GM12891 (cell line): ENCODE measurements at regions not wholly inside any gene's neighbourhood (a gene's known extent, or its start where the extent isn't known, plus 50 kb on each side); places are given as distances from the start of the nearest gene placed in this dataset.

Experiments used
- POLR2A ChIP-seq: IDR thresholded peaks from 2 replicates; pipeline ENCODE4 v1.6.1; 2011; ENCODE audit warnings: low read depth, low read length, control low read depth
- POLR2AphosphoS5 ChIP-seq: IDR thresholded peaks from 2 replicates; pipeline ENCODE4 v1.6.1; 2011; ENCODE audit warnings: low read depth, low read length, control low read depth
- POU2F2 ChIP-seq: IDR thresholded peaks from 2 replicates; pipeline ENCODE4 v1.6.1; 2011; ENCODE audit warnings: low read depth, mild to moderate bottlenecking, control low read depth, low read length, moderate library complexity
- SPI1 ChIP-seq: IDR thresholded peaks from 2 replicates; pipeline ENCODE4 v1.6.1; 2011; ENCODE audit warnings: low read depth, low read length, control low read depth
- TAF1 ChIP-seq: IDR thresholded peaks from 2 replicates; pipeline ENCODE4 v1.6.1; 2011; ENCODE audit warnings: low read depth, low read length, control low read depth

- TF ChIP-seq POLR2A, result no peak
- no peak for TF ChIP-seq POU2F2
- TF ChIP-seq SPI1, result no peak
- no peak for TF ChIP-seq POLR2AphosphoS5
- TF ChIP-seq TAF1, result no peak
These were observed 169.2 kb upstream of the AHR start for GRCh38 chr7:17129218-17129617.
